ENCODE measurements at regions not wholly inside any gene's neighbourhood (a gene's known extent, or its start where the extent isn't known, plus 50 kb on each side); places are given as distances from the start of the nearest gene placed in this dataset.

GRCh38 chr5:67447732-67448131 lies 251.1 kb upstream of the CD180 start:
- DNase-seq (ENCODE audit: low spot score in 2 of 2): no peak
- H3K4me3 ChIP-seq: no peak overlapping the region
- peaks cover 0 to 8% (median 0%) of the 10 kb centered on the region in 4 donors for H3K9me3 ChIP-seq
- H3K27me3 ChIP-seq: no peaks in the 10 kb centered on the region
- no peak overlapping the region for H3K27ac ChIP-seq
- no peak for TF ChIP-seq POLR2A (IDR thresholded peaks at IDR 0.05)
- H3K4me1 ChIP-seq: no peaks in the 10 kb centered on the region
- no peaks in the 10 kb centered on the region for H3K36me3 ChIP-seq

GRCh38 chr5:67437905-67438845 lies 241.6 kb upstream of the CD180 start:
- no peak for DNase-seq (ENCODE audit: low spot score in 2 of 2)
- no peak for TF ChIP-seq POLR2A (IDR thresholded peaks at IDR 0.05)
- TF ChIP-seq EP300 (IDR thresholded peaks at IDR 0.05): no peak
- TF ChIP-seq, protein P1, sequence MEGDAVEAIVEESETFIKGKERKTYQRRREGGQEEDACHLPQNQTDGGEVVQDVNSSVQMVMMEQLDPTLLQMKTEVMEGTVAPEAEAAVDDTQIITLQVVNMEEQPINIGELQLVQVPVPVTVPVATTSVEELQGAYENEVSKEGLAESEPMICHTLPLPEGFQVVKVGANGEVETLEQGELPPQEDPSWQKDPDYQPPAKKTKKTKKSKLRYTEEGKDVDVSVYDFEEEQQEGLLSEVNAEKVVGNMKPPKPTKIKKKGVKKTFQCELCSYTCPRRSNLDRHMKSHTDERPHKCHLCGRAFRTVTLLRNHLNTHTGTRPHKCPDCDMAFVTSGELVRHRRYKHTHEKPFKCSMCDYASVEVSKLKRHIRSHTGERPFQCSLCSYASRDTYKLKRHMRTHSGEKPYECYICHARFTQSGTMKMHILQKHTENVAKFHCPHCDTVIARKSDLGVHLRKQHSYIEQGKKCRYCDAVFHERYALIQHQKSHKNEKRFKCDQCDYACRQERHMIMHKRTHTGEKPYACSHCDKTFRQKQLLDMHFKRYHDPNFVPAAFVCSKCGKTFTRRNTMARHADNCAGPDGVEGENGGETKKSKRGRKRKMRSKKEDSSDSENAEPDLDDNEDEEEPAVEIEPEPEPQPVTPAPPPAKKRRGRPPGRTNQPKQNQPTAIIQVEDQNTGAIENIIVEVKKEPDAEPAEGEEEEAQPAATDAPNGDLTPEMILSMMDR (IDR thresholded peaks at IDR 0.05): no peak
- Histone ChIP-seq H3K4me1 (peaks cover 0 to 11% (median 0%) of the 10 kb centered on the region in 4 donors), H3K36me3 (no peaks in the 10 kb centered on the region), H3K27me3 (no peaks in the 10 kb centered on the region), H3K4me3 (no peak overlapping the region), H3K9me3 (no peaks in the 10 kb centered on the region), H3K27ac (no peak overlapping the region)
- WGBS, 2 donors: 65 to 71% methylated on average over 6 of the region's 6 CpGs

DNA sequence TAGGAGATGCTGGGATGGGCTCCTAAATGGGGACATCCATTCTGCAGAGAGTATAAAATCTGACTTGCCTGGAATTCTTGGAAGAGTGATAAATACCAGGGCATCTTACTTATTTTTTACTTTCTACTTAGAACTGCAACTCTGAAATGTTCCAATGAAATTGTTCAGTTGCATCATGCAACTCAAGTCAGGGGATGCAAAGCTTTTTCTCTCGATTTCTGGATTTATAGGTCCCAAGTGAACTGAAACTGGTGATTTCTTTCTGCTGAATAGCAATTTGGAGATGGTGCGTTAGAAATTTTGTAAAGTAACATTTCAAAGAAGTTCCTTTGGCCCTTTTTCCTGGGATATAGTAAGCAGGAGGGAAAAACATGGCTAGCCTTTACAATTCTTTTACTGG lies 238.4 kb upstream of the CD180 start:
- Histone ChIP-seq H3K36me3 (no peaks in the 10 kb centered on the region), H3K27ac (no peak overlapping the region), H3K4me1 (peaks cover 0 to 11% (median 0%) of the 10 kb centered on the region in 4 donors), H3K27me3 (no peaks in the 10 kb centered on the region), H3K9me3 (no peaks in the 10 kb centered on the region), H3K4me3 (no peak overlapping the region)
- WGBS, 2 donors: 61 to 76% methylated on average over 2 of the region's 2 CpGs
- TF ChIP-seq, protein P1 (IDR thresholded peaks at IDR 0.05): no peak
- TF ChIP-seq POLR2A (IDR thresholded peaks at IDR 0.05) (no peak), EP300 (IDR thresholded peaks at IDR 0.05) (no peak)
- DNase-seq (ENCODE audit: low spot score in 2 of 2): no peak

DNA sequence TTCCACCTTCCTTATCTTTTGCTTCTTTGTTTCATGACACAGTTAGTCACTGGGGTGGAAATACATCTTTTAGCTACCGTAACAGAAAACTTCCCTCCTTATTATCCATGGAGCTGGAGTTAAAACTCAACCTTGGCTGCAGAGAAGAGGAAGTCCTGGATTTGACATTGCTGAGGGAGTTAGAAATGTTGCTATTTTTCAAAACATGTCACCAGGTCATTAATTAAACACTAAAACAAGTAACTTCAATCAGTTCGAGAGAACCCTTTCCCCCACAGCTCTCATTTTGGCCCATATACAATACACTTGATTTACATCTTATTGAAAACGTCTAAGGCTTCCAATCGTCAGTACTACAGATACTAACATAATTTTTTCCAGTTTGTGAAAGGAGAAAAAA lies 237.9 kb upstream of the CD180 start:
- Histone ChIP-seq H3K4me1 (peaks cover 0 to 11% (median 0%) of the 10 kb centered on the region in 4 donors), H3K27ac (no peak overlapping the region), H3K4me3 (no peak overlapping the region), H3K9me3 (no peaks in the 10 kb centered on the region), H3K27me3 (no peaks in the 10 kb centered on the region), H3K36me3 (no peaks in the 10 kb centered on the region)
- DNase-seq (ENCODE audit: low spot score in 2 of 2): no peak
- 60 to 62% methylated on average over 4 of the region's 4 CpGs for WGBS, 2 donors
- TF ChIP-seq, protein P1 (IDR thresholded peaks at IDR 0.05): no peak
- TF ChIP-seq EP300 (IDR thresholded peaks at IDR 0.05) (no peak), POLR2A (IDR thresholded peaks at IDR 0.05) (no peak)

GRCh38 chr5:67432606-67433005 lies 236.0 kb upstream of the CD180 start:
- no peaks in the 10 kb centered on the region for H3K9me3 ChIP-seq
- H3K4me3 ChIP-seq: no peak overlapping the region
- DNase-seq (ENCODE audit: low spot score in 2 of 2): no peak
- no peaks in the 10 kb centered on the region for H3K27me3 ChIP-seq
- no peak overlapping the region for H3K27ac ChIP-seq
- H3K36me3 ChIP-seq: no peaks in the 10 kb centered on the region
- 66 to 72% methylated on average over 3 of the region's 3 CpGs for whole genome bisulfite sequencing, 2 donors
- TF ChIP-seq EP300 (IDR thresholded peaks at IDR 0.05) (no peak), POLR2A (IDR thresholded peaks at IDR 0.05) (no peak)
- TF ChIP-seq, protein P1 (IDR thresholded peaks at IDR 0.05): no peak
- peaks cover 0 to 11% (median 0%) of the 10 kb centered on the region in 4 donors for H3K4me1 ChIP-seq

All from tibial nerve (tissue), 4 donors.